Nucleus accumbens (tissue), 56 donors: ENCODE measurements at regions not wholly inside any gene's neighbourhood (a gene's known extent, or its start where the extent isn't known, plus 50 kb on each side); places are given as distances from the start of the nearest gene placed in this dataset.

Experiments
- DNase-seq, 56 donors: peaks; one replicate each; lab custom pipeline; 2025; lab: John Stamatoyannopoulos, UW

GRCh38 chr21:16280686-16281091 is 550.9 kb downstream of the USP25 start:
- DNase-seq, result no peak

GRCh38 chr21:16283516-16283915 is 553.7 kb downstream of the USP25 start:
- DNase-seq, result no peak

GRCh38 chr21:16285605-16286126 is 555.9 kb downstream of the USP25 start:
- peak in 3 of 56 donors; percentile 8 to 20 (median 12) for DNase-seq

- DNase-seq, result no peak
Observed at GRCh38 chr21:16287046-16287445, 557.3 kb downstream of the USP25 start.

GRCh38 chr21:16291296-16291695 is 561.5 kb downstream of the USP25 start:
- DNase-seq, result no peak

- DNase-seq, result no peak
Observed at GRCh38 chr21:16294128-16294527, 564.3 kb downstream of the USP25 start.

GRCh38 chr21:16302851-16303282 is 573.1 kb downstream of the USP25 start:
- peak in 27 of 56 donors; percentile 11 to 67 (median 34) for DNase-seq

GRCh38 chr21:16304174-16305095 is 574.7 kb downstream of the USP25 start:
- no peak for DNase-seq

GRCh38 chr21:16305686-16306085 is 575.9 kb downstream of the USP25 start:
- DNase-seq, result peak in 10 of 56 donors; percentile 21 to 36 (median 28)

- DNase-seq, result no peak
Observed at GRCh38 chr21:16307256-16307655, 577.5 kb downstream of the USP25 start.

- peak in 1 of 56 donors; percentile 41 for DNase-seq
Observed at GRCh38 chr21:16308269-16308668, 578.5 kb downstream of the USP25 start.

GRCh38 chr21:16309250-16309971 is 579.6 kb downstream of the USP25 start:
- DNase-seq, result peak in 26 of 56 donors; percentile 14 to 65 (median 38)

- DNase-seq, result peak in 1 of 56 donors; percentile 23
Observed at GRCh38 chr21:16310176-16310575, 580.4 kb downstream of the USP25 start.

GRCh38 chr21:16311229-16311628 is 581.4 kb downstream of the USP25 start:
- DNase-seq, result no peak

GRCh38 chr21:16312321-16312720 is 582.5 kb downstream of the USP25 start:
- DNase-seq, result no peak

- DNase-seq, result no peak
Observed at GRCh38 chr21:16315223-16315622, 585.4 kb downstream of the USP25 start.

- no peak for DNase-seq
Observed at GRCh38 chr21:16318651-16319300, 589.0 kb downstream of the USP25 start.

GRCh38 chr21:16320110-16320509 is 590.3 kb downstream of the USP25 start:
- DNase-seq, result no peak

- no peak for DNase-seq
Observed at GRCh38 chr21:16322454-16322853, 592.7 kb downstream of the USP25 start.

- no peak for DNase-seq
Observed at GRCh38 chr21:16323596-16323995, 593.8 kb downstream of the USP25 start.

- no peak for DNase-seq
Observed at GRCh38 chr21:16324630-16325029, 594.8 kb downstream of the USP25 start.
